Nephron progenitor cell (in vitro differentiated cells): ENCODE measurements at regions not wholly inside any gene's neighbourhood (a gene's known extent, or its start where the extent isn't known, plus 50 kb on each side); places are given as distances from the start of the nearest gene placed in this dataset.

ENCODE experiments used
- DNase-seq: peaks from one replicate; pipeline ENCODE4 v3.0.0; 2021
- H3K27ac Mint-ChIP-seq: 2 replicates; pipeline ENCODE4 v1.8.0; 2021; ENCODE audit warnings: mild to moderate bottlenecking, moderate library complexity, mixed read lengths
- H3K27me3 Mint-ChIP-seq: 2 replicates; pipeline ENCODE4 v1.8.0; 2021; ENCODE audit warnings: mild to moderate bottlenecking, low read depth, mixed read lengths; ENCODE audit not compliant: poor library complexity
- H3K36me3 Mint-ChIP-seq: 2 replicates; pipeline ENCODE4 v1.8.0; 2021; ENCODE audit warnings: low read depth, mixed read lengths
- H3K4me1 Mint-ChIP-seq: 2 replicates; pipeline ENCODE4 v1.8.0; 2021; ENCODE audit warnings: mixed read lengths
- H3K4me3 Mint-ChIP-seq: 2 replicates; pipeline ENCODE4 v1.8.0; 2021; ENCODE audit warnings: mild to moderate bottlenecking, moderate library complexity, mixed read lengths
- H3K9me3 Mint-ChIP-seq: 2 replicates; pipeline ENCODE4 v1.8.0; 2021; ENCODE audit warnings: mild to moderate bottlenecking, moderate library complexity, mixed read lengths
- CTCF ChIP-seq: fragments of 200-600 bp; sonication (generic); IDR thresholded peaks from 2 replicates; pipeline ENCODE4 v1.5.0; 2021; ENCODE audit warnings: antibody characterized with exemption

- H3K4me1 Mint-ChIP-seq, result peaks cover 29% of the 10 kb centered on the region
- no peak overlapping the region for H3K27ac Mint-ChIP-seq
- peaks cover 4% of the 10 kb centered on the region for H3K9me3 Mint-ChIP-seq
- no peak for TF ChIP-seq CTCF
- H3K4me3 Mint-ChIP-seq, result no peak overlapping the region
- no peaks in the 10 kb centered on the region for H3K27me3 Mint-ChIP-seq
- DNase-seq, result no peak
- H3K36me3 Mint-ChIP-seq, result no peaks in the 10 kb centered on the region
Observed at GRCh38 chr20:53760025-53760441, 166.4 kb upstream of the ZNF217 start.

GRCh38 chr20:53757472-53757913 lies 163.9 kb upstream of the ZNF217 start:
- no peak for TF ChIP-seq CTCF
- H3K27me3 Mint-ChIP-seq, result peaks cover 4% of the 10 kb centered on the region
- H3K4me1 Mint-ChIP-seq, result peaks cover 35% of the 10 kb centered on the region
- no peak for DNase-seq
- no peaks in the 10 kb centered on the region for H3K36me3 Mint-ChIP-seq
- H3K9me3 Mint-ChIP-seq, result no peaks in the 10 kb centered on the region
- no peak overlapping the region for H3K4me3 Mint-ChIP-seq
- H3K27ac Mint-ChIP-seq, result no peak overlapping the region

GRCh38 chr20:53755733-53756531 lies 162.3 kb upstream of the ZNF217 start:
- peak overlapping the region; percentile 17 for H3K27ac Mint-ChIP-seq
- TF ChIP-seq CTCF, result no peak

GRCh38 chr20:53753880-53754459 lies 160.3 kb upstream of the ZNF217 start:
- no peak for DNase-seq
- H3K27me3 Mint-ChIP-seq, result peaks cover 4% of the 10 kb centered on the region
- no peaks in the 10 kb centered on the region for H3K9me3 Mint-ChIP-seq
- H3K4me1 Mint-ChIP-seq, result peaks cover 63% of the 10 kb centered on the region
- no peaks in the 10 kb centered on the region for H3K36me3 Mint-ChIP-seq
- TF ChIP-seq CTCF, result no peak
- no peak overlapping the region for H3K4me3 Mint-ChIP-seq
- H3K27ac Mint-ChIP-seq, result peak overlapping the region; percentile 3

More at GRCh38 chr20:53755733-53756531, 162.3 kb upstream of the ZNF217 start:
- Mint-ChIP-seq H3K9me3 (no peaks in the 10 kb centered on the region), H3K4me3 (no peak overlapping the region), H3K36me3 (no peaks in the 10 kb centered on the region), H3K4me1 (peaks cover 51% of the 10 kb centered on the region), H3K27me3 (peaks cover 4% of the 10 kb centered on the region)
- no peak for DNase-seq

- TF ChIP-seq CTCF, result no peak
- Mint-ChIP-seq H3K27ac (peak overlapping the region; percentile 29), H3K4me1 (peaks cover 64% of the 10 kb centered on the region), H3K4me3 (no peak overlapping the region), H3K9me3 (no peaks in the 10 kb centered on the region), H3K36me3 (no peaks in the 10 kb centered on the region), H3K27me3 (peaks cover 4% of the 10 kb centered on the region)
- no peak for DNase-seq
Observed at GRCh38 chr20:53752971-53753879, 159.6 kb upstream of the ZNF217 start.
